ENCODE measurements at regions not wholly inside any gene's neighbourhood (a gene's known extent, or its start where the extent isn't known, plus 50 kb on each side); places are given as distances from the start of the nearest gene placed in this dataset.

GRCh38 chr13:84230568-84230967 lies 348.3 kb upstream of the SLITRK1 start:
- TF ChIP-seq, protein P1, sequence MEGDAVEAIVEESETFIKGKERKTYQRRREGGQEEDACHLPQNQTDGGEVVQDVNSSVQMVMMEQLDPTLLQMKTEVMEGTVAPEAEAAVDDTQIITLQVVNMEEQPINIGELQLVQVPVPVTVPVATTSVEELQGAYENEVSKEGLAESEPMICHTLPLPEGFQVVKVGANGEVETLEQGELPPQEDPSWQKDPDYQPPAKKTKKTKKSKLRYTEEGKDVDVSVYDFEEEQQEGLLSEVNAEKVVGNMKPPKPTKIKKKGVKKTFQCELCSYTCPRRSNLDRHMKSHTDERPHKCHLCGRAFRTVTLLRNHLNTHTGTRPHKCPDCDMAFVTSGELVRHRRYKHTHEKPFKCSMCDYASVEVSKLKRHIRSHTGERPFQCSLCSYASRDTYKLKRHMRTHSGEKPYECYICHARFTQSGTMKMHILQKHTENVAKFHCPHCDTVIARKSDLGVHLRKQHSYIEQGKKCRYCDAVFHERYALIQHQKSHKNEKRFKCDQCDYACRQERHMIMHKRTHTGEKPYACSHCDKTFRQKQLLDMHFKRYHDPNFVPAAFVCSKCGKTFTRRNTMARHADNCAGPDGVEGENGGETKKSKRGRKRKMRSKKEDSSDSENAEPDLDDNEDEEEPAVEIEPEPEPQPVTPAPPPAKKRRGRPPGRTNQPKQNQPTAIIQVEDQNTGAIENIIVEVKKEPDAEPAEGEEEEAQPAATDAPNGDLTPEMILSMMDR (IDR thresholded peaks at IDR 0.05), result no peak
- TF ChIP-seq POLR2A (IDR thresholded peaks at IDR 0.05), result no peak
- no peak for TF ChIP-seq EP300 (IDR thresholded peaks at IDR 0.05)
